SK-N-SH (cell line): ENCODE measurements at regions not wholly inside any gene's neighbourhood (a gene's known extent, or its start where the extent isn't known, plus 50 kb on each side); places are given as distances from the start of the nearest gene placed in this dataset.

Experiments
- CTCF ChIA-PET: fragments of 300-600, 350-600 bp; formaldehyde crosslinking; extraction: SDS; loops from one replicate; lab custom pipeline; 2021; lab: Yijun Ruan, JAX
- POLR2A ChIA-PET: fragments of 350-600 bp; sonication (Branson Sonifier 250); formaldehyde crosslinking; extraction: SDS; loops from one replicate; lab custom pipeline; 2020; ENCODE audit warnings: antibody characterized with exemption, inconsistent platforms; lab: Yijun Ruan, JAX
- DNase-seq: peaks from one replicate; pipeline ENCODE4 v3.0.0; 2012
- H2AFZ ChIP-seq: fragments of 200-600 bp; sonication (generic); 2 replicates; pipeline ENCODE4 v1.8.1; 2016; ENCODE audit warnings: antibody characterized with exemption, mild to moderate bottlenecking, low read depth
- H3F3A ChIP-seq: fragments of 200-600 bp; sonication (generic); replicated peaks from 2 replicates; pipeline ENCODE3; 2016; ENCODE audit warnings: antibody characterized with exemption, mild to moderate bottlenecking; ENCODE audit not compliant: insufficient read depth
- H3K27ac ChIP-seq, 2 experiments: fragments of 200-500 bp in 1 of 2; fragments of 200-600 bp in 1 of 2; sonication (Bioruptor generic) in 1 of 2; sonication (generic), shearing (Covaris generic) in 1 of 2; 2 replicates each; pipeline versions ENCODE4 v1.5.1 to v1.6.1; 2014 to 2016; ENCODE audit warnings: low read depth in 2 of 2, inconsistent platforms in 1 of 2, low read length in 1 of 2, mild to moderate bottlenecking in 1 of 2, mixed read lengths in 1 of 2
- H3K27me3 ChIP-seq: fragments of 200-600 bp; sonication (generic), shearing (Covaris generic); 2 replicates; pipeline ENCODE4 v1.6.1; 2016; ENCODE audit warnings: mixed run types; ENCODE audit not compliant: insufficient read depth
- H3K36me3 ChIP-seq, 2 experiments: fragments of 200-500 bp in 1 of 2; fragments of 200-600 bp in 1 of 2; sonication (Bioruptor generic) in 1 of 2; sonication (generic) in 1 of 2; replicated peaks in 1 of 2; 2 replicates each; pipeline versions ENCODE3 to v1.5.1; 2014 to 2016; ENCODE audit warnings: low read length in 1 of 2, mild to moderate bottlenecking in 1 of 2; ENCODE audit not compliant: insufficient read depth in 2 of 2, control insufficient read depth in 1 of 2
- H3K4me1 ChIP-seq, 2 experiments: fragments of 200-500 bp in 1 of 2; fragments of 200-600 bp in 1 of 2; sonication (Bioruptor generic) in 1 of 2; sonication (generic), shearing (Covaris generic) in 1 of 2; 2 replicates each; pipeline versions ENCODE4 v1.5.1 to v1.6.1; 2014 to 2016; ENCODE audit warnings: low read depth in 1 of 2, low read length in 1 of 2, mixed run types in 1 of 2; ENCODE audit not compliant: insufficient read depth in 2 of 2, control insufficient read depth in 1 of 2
- H3K4me2 ChIP-seq: fragments of 200-600 bp; sonication (generic), shearing (Covaris generic); 2 replicates; pipeline ENCODE4 v1.6.1; 2017; ENCODE audit warnings: mixed run types
- H3K4me3 ChIP-seq, 2 experiments: fragments of 200-500 bp in 1 of 2; fragments of 200-600 bp in 1 of 2; sonication (Bioruptor generic) in 1 of 2; sonication (generic), shearing (Covaris generic) in 1 of 2; 2 replicates each; pipeline versions ENCODE4 v1.5.1 to v1.8.1; 2014 to 2016; ENCODE audit warnings: low read depth in 2 of 2, inconsistent platforms in 1 of 2, low read length in 1 of 2, mild to moderate bottlenecking in 1 of 2, mixed read lengths in 1 of 2, moderate library complexity in 1 of 2
- H3K79me2 ChIP-seq: fragments of 200-600 bp; sonication (generic); 2 replicates; pipeline ENCODE4 v1.8.1; 2017; ENCODE audit warnings: mild to moderate bottlenecking; ENCODE audit not compliant: insufficient read depth
- H3K9ac ChIP-seq: fragments of 200-600 bp; sonication (generic); 2 replicates; pipeline ENCODE4 v1.6.1; 2017; ENCODE audit warnings: mixed run types
- H3K9me2 ChIP-seq: fragments of 200-600 bp; sonication (generic); 2 replicates; pipeline ENCODE4 v1.6.1; 2017; ENCODE audit warnings: mixed run types
- H3K9me3 ChIP-seq: fragments of 200-600 bp; sonication (generic); 2 replicates; pipeline ENCODE4 v1.6.1; 2017; ENCODE audit warnings: mixed run types, mild to moderate bottlenecking, moderate library complexity
- H4K20me1 ChIP-seq: fragments of 200-600 bp; sonication (generic); 2 replicates; pipeline ENCODE4 v1.6.1; 2017; ENCODE audit warnings: mild to moderate bottlenecking, mixed run types; ENCODE audit not compliant: insufficient read depth
- ELF1 ChIP-seq: IDR thresholded peaks from 2 replicates; pipeline ENCODE4 v1.4.0; 2012
- FOSL2 ChIP-seq: IDR thresholded peaks from 2 replicates; pipeline ENCODE4 v1.4.0; 2012; ENCODE audit warnings: low read depth, mild to moderate bottlenecking, moderate library complexity, borderline replicate concordance
- IRF3 ChIP-seq: fragments of 150-350 bp; IDR thresholded peaks from 2 replicates; pipeline ENCODE4 v1.6.1; 2016; ENCODE audit warnings: mild to moderate bottlenecking, low read depth, low read length
- JUND ChIP-seq: IDR thresholded peaks from 2 replicates; pipeline ENCODE4 v1.4.0; 2012
- MAX ChIP-seq: IDR thresholded peaks from 2 replicates; pipeline ENCODE4 v1.4.0; 2012; ENCODE audit warnings: low read depth
- MXI1 ChIP-seq: IDR thresholded peaks from 2 replicates; pipeline ENCODE4 v1.6.1; 2012; ENCODE audit warnings: mild to moderate bottlenecking, low read depth, low read length, improper control_type of control experiment
- NFIC ChIP-seq: IDR thresholded peaks from 2 replicates; pipeline ENCODE4 v1.4.0; 2012; ENCODE audit warnings: borderline replicate concordance
- POLR2AphosphoS5 ChIP-seq: IDR thresholded peaks from 2 replicates; pipeline ENCODE4 v1.6.1; 2012; ENCODE audit warnings: low read depth, low read length
- RFX5 ChIP-seq: IDR thresholded peaks from 2 replicates; pipeline ENCODE4 v1.6.1; 2012; ENCODE audit warnings: mild to moderate bottlenecking, improper control_type of control experiment, low read length
- RXRA ChIP-seq: IDR thresholded peaks from 2 replicates; pipeline ENCODE4 v1.4.0; 2012; ENCODE audit warnings: low read depth, mild to moderate bottlenecking, borderline replicate concordance
- USF2 ChIP-seq: fragments of 150-350 bp; IDR thresholded peaks from 2 replicates; pipeline ENCODE4 v1.6.1; 2017; ENCODE audit warnings: antibody characterized with exemption, low read length, low read depth, borderline replicate concordance
- WGBS: methylation state at CpG from one replicate; pipeline ENCODE4 v1.1.6; 2017; ENCODE audit warnings: low lambda C conversion rate; 5-methylcytosine and 5-hydroxymethylcytosine counted together

GRCh38 chr20:50305636-50306477 lies 115.2 kb downstream of the CEBPB start (continued):
- no peak for TF ChIP-seq USF2

- no peak for DNase-seq
- Histone ChIP-seq H3K4me2 (no peak overlapping the region), H3K79me2 (no peaks in the 10 kb centered on the region)
Observed at GRCh38 chr20:50306478-50307423, 116.1 kb downstream of the CEBPB start.

More at GRCh38 chr20:50306478-50307423, 116.1 kb downstream of the CEBPB start:
- Histone ChIP-seq H4K20me1 (no peaks in the 10 kb centered on the region), H3K27me3 (no peaks in the 10 kb centered on the region), H3K36me3 (no peaks in the 10 kb centered on the region), H2AFZ (no peak overlapping the region), H3K27ac (no peak overlapping the region; a peak in 1 of 4 replicates), H3K9me3 (no peaks in the 10 kb centered on the region), H3K4me3 (no peak overlapping the region), H3K9ac (no peak overlapping the region), H3K4me1 (peaks cover 16 to 39% of the 10 kb centered on the region in 2 experiments), H3K9me2 (no peaks in the 10 kb centered on the region), H3F3A (peaks cover 5% of the 10 kb centered on the region)
- 91% methylated on average over 9 of the region's 13 CpGs for WGBS
- ChIA-PET CTCF (interaction anchor here (1.7 kb wide), 1 partner anchor 273 kb away, joined by 4 read pairs; no protein-coding TSS in a partner anchor), POLR2A (no interaction called here)
- TF ChIP-seq USF2 (no peak), RXRA (no peak), RFX5 (no peak), NFIC (no peak), ELF1 (no peak), JUND (no peak), POLR2AphosphoS5 (no peak), IRF3 (no peak), MXI1 (no peak), FOSL2 (no peak), MAX (no peak)
